T-helper 1 cell (primary cell): ENCODE measurements at regions not wholly inside any gene's neighbourhood (a gene's known extent, or its start where the extent isn't known, plus 50 kb on each side); places are given as distances from the start of the nearest gene placed in this dataset.

Experiments
- DNase-seq, 5 donors: peaks; one replicate each; pipeline ENCODE4 v3.0.0-alpha.2; 2012 to 2020

- no peak for DNase-seq
These were observed 228.9 kb downstream of the PMP22 start for GRCh38 chr17:15036238-15036637.

- DNase-seq = no peak
These were observed 233.2 kb downstream of the PMP22 start for GRCh38 chr17:15031975-15032374.

- no peak for DNase-seq
These were observed 235.7 kb downstream of the PMP22 start for GRCh38 chr17:15029469-15029868.

GRCh38 chr17:15027853-15028252, 237.3 kb downstream of the PMP22 start:
- DNase-seq = no peak

GRCh38 chr17:15026088-15026487, 239.0 kb downstream of the PMP22 start:
- DNase-seq = no peak

- no peak for DNase-seq
These were observed 241.4 kb downstream of the PMP22 start for GRCh38 chr17:15023589-15024336.

GRCh38 chr17:15019158-15019557, 246.0 kb downstream of the PMP22 start:
- DNase-seq = no peak

- no peak for DNase-seq
These were observed 252.7 kb downstream of the PMP22 start for GRCh38 chr17:15012351-15012980.

GRCh38 chr17:15009087-15009486, 256.0 kb downstream of the PMP22 start:
- DNase-seq = no peak

GRCh38 chr17:15007147-15007553, 258.0 kb downstream of the PMP22 start:
- no peak for DNase-seq

- no peak for DNase-seq
These were observed 258.6 kb downstream of the PMP22 start for GRCh38 chr17:15006421-15007128.

- DNase-seq = no peak
These were observed 264.5 kb downstream of the PMP22 start for GRCh38 chr17:15000661-15001060.

GRCh38 chr17:14997290-14997689, 267.8 kb downstream of the PMP22 start:
- peak in 1 of 5 donors; percentile 57 for DNase-seq

GRCh38 chr17:14986127-14986526, 279.0 kb downstream of the PMP22 start:
- no peak for DNase-seq

GRCh38 chr17:14972844-14973243, 292.3 kb downstream of the PMP22 start:
- DNase-seq = no peak

- DNase-seq = no peak
These were observed 294.1 kb downstream of the PMP22 start for GRCh38 chr17:14971054-14971453.

GRCh38 chr17:14959106-14959648, 305.9 kb downstream of the PMP22 start:
- no peak for DNase-seq

GRCh38 chr17:14953405-14953804, 311.7 kb downstream of the PMP22 start:
- no peak for DNase-seq

- DNase-seq = no peak
These were observed 314.4 kb downstream of the PMP22 start for GRCh38 chr17:14950686-14951085.

GRCh38 chr17:14950216-14950615, 314.9 kb downstream of the PMP22 start:
- no peak for DNase-seq

- DNase-seq = no peak
These were observed 317.5 kb downstream of the PMP22 start for GRCh38 chr17:14947671-14948070.

GRCh38 chr17:14946481-14946880, 318.6 kb downstream of the PMP22 start:
- DNase-seq = no peak

- DNase-seq = no peak
These were observed 322.5 kb downstream of the PMP22 start for GRCh38 chr17:14942526-14943190.
